CD4-positive, alpha-beta T cell treated with Interleukin-6 for 4 hours (primary cell): ENCODE measurements at regions not wholly inside any gene's neighbourhood (a gene's known extent, or its start where the extent isn't known, plus 50 kb on each side); places are given as distances from the start of the nearest gene placed in this dataset.

Experiments
- DNase-seq: peaks from one replicate; pipeline ENCODE4 v3.0.0-alpha.2; 2020; ENCODE audit warnings: mixed read lengths

GRCh38 chrX:43019021-43019420 is 241.1 kb upstream of the PPP1R2C start:
- no peak for DNase-seq

- DNase-seq: no peak
Observed at GRCh38 chrX:43025806-43026315, 247.9 kb upstream of the PPP1R2C start.

GRCh38 chrX:43064096-43064495 is 286.1 kb upstream of the PPP1R2C start:
- DNase-seq: no peak

- no peak for DNase-seq
Observed at GRCh38 chrX:43065978-43066377, 288.0 kb upstream of the PPP1R2C start.

GRCh38 chrX:43068639-43069038 is 290.7 kb upstream of the PPP1R2C start:
- DNase-seq: no peak

GRCh38 chrX:43083016-43083415 is 305.1 kb upstream of the PPP1R2C start:
- no peak for DNase-seq

- no peak for DNase-seq
Observed at GRCh38 chrX:43087830-43088229, 309.9 kb upstream of the PPP1R2C start.

- no peak for DNase-seq
Observed at GRCh38 chrX:43096830-43097229, 318.9 kb upstream of the PPP1R2C start.

GRCh38 chrX:43106009-43106408 is 328.0 kb upstream of the PPP1R2C start:
- DNase-seq: no peak

- no peak for DNase-seq
Observed at GRCh38 chrX:43108828-43109227, 330.9 kb upstream of the PPP1R2C start.

GRCh38 chrX:43121637-43122036 is 343.7 kb upstream of the PPP1R2C start:
- peak; percentile 12 for DNase-seq

- DNase-seq: no peak
Observed at GRCh38 chrX:43139645-43140044, 361.7 kb upstream of the PPP1R2C start.

GRCh38 chrX:43140582-43140981 is 362.6 kb upstream of the PPP1R2C start:
- no peak for DNase-seq

GRCh38 chrX:43141885-43142284 is 363.9 kb upstream of the PPP1R2C start:
- no peak for DNase-seq

GRCh38 chrX:43148305-43148704 is 370.3 kb upstream of the PPP1R2C start:
- DNase-seq: no peak

GRCh38 chrX:43165343-43165920 is 387.5 kb upstream of the PPP1R2C start:
- DNase-seq: no peak

GRCh38 chrX:43166874-43167273 is 388.9 kb upstream of the PPP1R2C start:
- no peak for DNase-seq

- no peak for DNase-seq
Observed at GRCh38 chrX:43175434-43175833, 397.5 kb upstream of the PPP1R2C start.

- no peak for DNase-seq
Observed at GRCh38 chrX:43176686-43177085, 398.7 kb upstream of the PPP1R2C start.

- DNase-seq: no peak
Observed at GRCh38 chrX:43188296-43188695, 410.3 kb upstream of the PPP1R2C start.

GRCh38 chrX:43211570-43211969 is 433.6 kb upstream of the PPP1R2C start:
- no peak for DNase-seq

- no peak for DNase-seq
Observed at GRCh38 chrX:43218198-43218597, 437.9 kb upstream of the MAOA start.

GRCh38 chrX:43224496-43224895 is 431.6 kb upstream of the MAOA start:
- no peak for DNase-seq

GRCh38 chrX:43225626-43226328 is 430.3 kb upstream of the MAOA start:
- no peak for DNase-seq

- DNase-seq: no peak
Observed at GRCh38 chrX:43238461-43238945, 417.6 kb upstream of the MAOA start.
